SIG-M5 treated with dmso at 0.1 percent for 504 hours (cell line): ENCODE measurements at regions not wholly inside any gene's neighbourhood (a gene's known extent, or its start where the extent isn't known, plus 50 kb on each side); places are given as distances from the start of the nearest gene placed in this dataset.
"Not testable (repeated sequence)": the region's sequence is repeated elsewhere in the genome, so short reads cannot be mapped to it uniquely, and the experiment has no call there.

Experiments
- DNase-seq: peaks from one replicate; lab custom pipeline; 2025; ENCODE audit not compliant: unreplicated experiment; lab: John Stamatoyannopoulos, UW

DNA sequence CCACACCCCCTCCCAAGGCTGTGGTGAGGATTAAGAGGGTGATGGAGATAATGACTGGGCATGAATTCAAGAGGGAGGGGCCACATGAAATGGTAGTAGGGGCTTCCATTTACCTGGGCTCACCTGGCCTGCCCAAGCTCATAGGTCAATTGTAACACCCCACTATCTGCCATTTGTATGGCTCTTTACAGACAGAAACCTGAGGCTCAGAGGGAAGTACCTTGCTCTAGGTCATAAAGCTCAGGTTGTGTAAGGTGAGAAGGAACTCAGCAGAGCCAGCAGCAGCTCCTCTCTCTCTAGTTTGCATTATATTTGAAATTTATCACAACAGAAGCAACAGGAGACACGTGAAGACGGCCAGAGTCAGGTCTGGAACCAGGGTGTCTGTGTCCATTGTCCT lies 133.4 kb upstream of the ALDH1B1 start:
- no peak for DNase-seq

GRCh38 chr9:38257626-38258215 lies 134.8 kb upstream of the ALDH1B1 start:
- no peak for DNase-seq

DNA sequence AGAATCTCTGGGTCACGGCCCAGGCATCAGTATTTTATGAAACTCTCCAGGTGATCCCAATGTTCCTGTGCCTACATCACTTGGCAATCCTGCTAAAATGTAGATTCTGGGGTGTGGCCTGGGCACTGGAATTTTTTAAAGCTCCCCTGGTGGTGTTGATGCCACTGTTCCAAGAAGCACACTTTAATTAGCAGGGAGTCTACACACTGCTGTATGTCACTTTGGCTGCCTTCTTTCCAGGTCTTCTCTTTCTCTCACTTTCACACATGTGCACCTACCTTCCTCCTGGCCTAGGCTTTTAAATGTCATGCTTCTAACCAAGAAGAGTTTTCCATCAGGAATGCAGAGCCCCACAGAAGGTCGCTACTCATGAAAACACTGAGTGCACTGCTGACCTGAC lies 136.0 kb upstream of the ALDH1B1 start:
- no peak for DNase-seq

DNA sequence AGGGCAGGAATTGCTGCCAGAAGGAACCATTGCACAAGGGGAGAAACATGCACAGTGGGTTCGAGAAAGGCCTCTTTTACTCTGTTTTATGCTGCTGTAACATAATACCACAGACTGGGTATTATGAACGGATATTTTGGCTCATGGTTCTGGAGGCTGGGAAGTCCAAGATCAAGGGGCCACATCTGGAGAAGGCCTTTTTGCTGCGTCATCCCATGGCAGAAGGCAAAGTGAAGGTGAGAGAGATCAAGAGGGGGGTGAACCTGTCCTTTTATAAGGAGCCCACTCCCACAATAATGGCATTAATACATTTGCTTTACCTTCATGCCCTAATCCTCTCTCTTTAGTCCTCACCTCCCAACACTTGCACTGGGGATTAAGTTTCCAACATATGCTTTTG lies 136.9 kb upstream of the ALDH1B1 start:
- no peak for DNase-seq

- DNase-seq, result no peak
Observed at GRCh38 chr9:38254756-38255155, 137.7 kb upstream of the ALDH1B1 start.

GRCh38 chr9:38254151-38254550 lies 138.4 kb upstream of the ALDH1B1 start:
- DNase-seq, result no peak

- DNase-seq, result no peak
Observed at GRCh38 chr9:38253200-38253599, 139.3 kb upstream of the ALDH1B1 start.

GRCh38 chr9:38251036-38251860 lies 141.3 kb upstream of the ALDH1B1 start:
- no peak for DNase-seq

- DNase-seq, result no peak
Observed at GRCh38 chr9:38250279-38251035, 142.0 kb upstream of the ALDH1B1 start.

DNA sequence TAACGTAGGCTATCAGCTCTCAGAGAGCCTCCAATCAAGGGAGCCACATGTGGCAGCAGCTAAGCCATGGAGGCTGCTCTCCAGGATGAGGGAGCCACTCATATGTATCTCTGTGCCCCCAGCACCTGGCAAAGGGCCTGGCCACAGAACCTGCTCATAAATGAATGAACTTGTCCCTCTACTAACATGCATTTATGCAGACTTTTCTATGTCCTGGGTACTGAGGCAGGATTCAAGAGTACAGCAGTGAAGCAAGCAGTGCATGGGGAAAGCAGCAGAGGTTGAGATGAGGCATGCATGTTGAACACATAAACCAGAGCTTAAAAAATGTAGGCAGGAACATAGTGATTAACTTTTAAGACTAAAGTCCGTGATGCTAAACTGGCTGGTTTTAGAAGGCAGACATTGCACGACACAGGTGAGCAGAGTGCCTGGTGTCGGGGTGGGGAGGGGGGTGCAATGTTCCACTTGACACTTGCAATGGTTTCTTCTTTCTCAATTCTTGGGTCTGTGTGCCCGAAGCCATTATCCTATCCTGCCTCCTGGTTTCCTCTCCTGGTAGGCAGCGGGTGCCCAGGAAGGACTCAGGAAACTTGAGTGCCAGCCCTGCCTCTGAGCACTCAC lies 142.8 kb upstream of the ALDH1B1 start:
- DNase-seq, result no peak

GRCh38 chr9:38249049-38249448 lies 143.5 kb upstream of the ALDH1B1 start:
- no peak for DNase-seq

GRCh38 chr9:38246833-38247232 lies 145.7 kb upstream of the ALDH1B1 start:
- DNase-seq, result no peak

DNA sequence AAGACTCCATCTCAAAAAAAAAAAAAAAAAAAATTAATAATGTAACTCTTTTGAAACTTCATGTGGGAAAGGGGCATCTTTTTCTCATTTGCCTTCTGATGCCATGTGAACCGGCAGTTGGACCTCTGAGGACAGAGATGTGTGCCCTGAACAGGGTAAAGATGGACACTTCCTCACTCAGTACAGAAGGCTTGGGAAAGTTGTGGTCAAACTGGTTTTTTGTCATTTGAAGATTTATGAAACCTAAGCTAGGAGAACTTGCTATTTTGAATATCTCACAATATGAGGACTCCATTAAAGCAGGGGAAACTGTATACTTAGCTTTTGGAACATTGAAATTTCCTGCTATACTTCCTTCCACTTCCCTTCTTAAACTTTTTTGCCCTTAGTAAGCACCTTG lies 147.5 kb upstream of the ALDH1B1 start:
- DNase-seq, result no peak

DNA sequence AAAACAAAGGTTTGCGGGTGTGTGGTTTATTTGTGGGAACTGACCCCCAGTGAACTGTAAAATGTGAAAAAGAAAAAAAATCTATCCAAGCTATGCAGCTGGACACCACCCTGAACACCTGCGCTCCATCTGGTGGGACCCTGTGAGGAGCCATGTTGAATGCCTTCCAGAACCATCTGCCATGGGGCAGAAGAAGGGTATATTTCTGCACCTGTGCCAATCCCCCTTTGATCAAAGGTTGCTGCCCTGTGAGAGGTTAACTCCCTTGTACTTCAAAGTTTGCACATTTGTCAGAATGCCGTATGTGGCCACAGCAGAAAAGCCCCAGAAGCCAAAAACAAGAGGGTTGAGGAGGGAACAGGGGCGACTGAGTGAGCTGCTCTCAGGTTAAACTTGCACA lies 148.5 kb upstream of the ALDH1B1 start:
- DNase-seq, result no peak

DNA sequence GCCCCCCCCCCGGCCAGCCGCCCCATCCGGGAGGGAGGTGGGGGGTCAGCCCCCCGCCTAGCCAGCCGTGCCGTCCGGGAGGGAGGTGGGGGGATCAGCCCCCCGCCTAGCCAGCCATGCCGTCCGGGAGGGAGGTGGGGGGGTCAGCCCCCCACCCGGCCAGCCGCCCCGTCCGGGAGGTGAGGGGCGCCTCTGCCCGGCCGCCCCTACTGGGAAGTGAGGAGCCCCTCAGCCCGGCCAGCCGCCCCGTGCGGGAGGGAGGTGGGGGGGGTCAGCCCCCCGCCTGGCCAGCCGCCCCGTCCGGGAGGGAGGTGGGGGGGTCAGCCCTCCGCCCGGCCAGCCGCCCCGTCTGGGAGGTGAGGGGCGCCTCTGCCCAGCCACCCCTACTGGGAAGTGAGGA lies 150.4 kb upstream of the ALDH1B1 start:
- DNase-seq, result not testable (repeated sequence)

DNA sequence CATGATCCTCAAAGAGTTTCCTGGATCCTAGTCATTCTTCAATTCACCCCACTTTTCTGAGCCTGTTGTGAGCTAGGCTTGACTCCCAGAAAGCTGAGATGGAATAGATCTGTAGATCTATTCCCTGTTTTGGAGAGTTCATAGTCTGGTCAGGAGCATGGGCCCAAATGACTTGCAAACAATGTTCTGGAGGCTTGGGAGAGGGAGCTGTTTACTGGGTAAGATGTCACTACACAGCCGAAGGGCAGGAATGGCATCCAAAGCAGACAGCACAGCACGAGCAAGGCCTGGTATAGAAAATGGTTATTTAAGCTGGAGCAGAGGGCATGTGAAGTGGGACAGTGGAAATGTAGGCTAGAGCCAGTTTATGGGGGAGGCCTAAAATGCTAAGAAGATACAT lies 152.5 kb upstream of the ALDH1B1 start:
- no peak for DNase-seq

- DNase-seq, result no peak
Observed at GRCh38 chr9:38235244-38235643, 157.3 kb upstream of the ALDH1B1 start.

DNA sequence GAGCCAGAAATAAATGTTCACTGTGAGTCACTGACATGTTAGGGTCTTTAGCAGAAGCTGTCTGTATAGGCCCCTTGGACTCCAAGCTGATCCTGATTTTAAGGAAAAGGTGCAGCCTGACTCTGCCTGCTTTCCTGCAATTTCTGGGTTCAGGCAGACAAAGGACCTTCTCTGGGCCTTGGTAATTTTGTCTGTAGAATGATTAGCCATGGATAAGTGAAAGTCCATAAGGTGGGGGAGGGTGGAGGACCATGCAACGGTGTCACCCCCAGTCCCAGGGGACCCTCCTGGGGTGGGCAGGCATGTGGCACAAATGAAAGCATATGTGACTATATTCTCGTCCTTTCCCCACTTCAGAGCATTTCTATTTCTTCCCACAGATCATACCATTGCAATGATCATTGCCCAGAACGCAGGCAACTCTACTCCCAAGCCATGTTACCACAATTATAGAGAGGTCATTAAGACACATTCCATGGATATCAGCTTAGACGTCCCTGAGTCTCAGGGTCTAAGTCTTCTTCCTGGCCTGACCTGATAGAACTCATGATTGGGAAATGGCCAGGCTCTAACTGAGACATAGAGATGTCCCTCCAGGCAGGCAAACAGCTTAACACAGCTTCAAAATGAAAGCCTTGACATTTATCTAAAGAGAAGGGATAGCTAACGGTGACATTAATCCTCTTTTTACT lies 157.9 kb upstream of the ALDH1B1 start:
- DNase-seq, result no peak

- no peak for DNase-seq
Observed at GRCh38 chr9:38233796-38234355, 158.6 kb upstream of the ALDH1B1 start.

DNA sequence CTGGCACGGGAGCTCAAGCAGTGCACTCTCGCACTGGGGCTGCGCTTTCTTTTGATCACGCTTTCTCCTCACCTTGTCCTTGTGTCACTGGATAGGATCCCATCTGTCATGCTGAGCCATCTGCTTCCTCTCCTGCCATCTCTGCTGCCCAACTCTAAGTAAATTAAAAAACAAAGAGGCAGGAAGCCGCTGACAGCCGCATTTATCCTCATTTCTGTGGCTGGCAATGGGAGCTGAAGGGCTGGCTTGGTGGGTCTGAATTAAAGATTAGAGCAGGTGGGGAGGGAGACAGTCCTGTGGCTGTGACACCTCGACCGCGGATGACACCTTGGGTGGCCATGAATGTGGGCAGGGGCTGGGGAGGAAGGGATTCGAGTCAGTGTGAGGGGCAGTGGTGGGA lies 159.2 kb upstream of the ALDH1B1 start:
- DNase-seq, result no peak

DNA sequence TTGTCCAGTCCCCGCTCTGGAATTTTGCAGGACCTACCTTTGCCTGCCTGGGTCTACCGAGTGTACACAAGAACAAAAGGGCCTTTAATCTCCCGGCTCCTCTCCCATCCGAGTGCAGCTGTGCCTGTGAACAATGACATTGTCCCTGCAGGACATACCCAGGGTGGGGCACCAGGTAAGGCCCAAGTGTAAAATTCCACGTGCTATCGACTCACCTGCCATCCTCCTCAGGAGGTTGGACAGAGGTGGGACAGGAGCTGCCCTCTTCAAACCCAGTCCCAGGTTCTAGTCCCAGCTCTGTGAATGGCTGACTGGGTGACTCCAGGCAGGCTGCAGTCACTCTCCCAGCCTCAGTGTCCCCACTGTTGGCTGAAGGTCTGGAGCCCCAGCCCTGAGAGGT lies 159.6 kb upstream of the ALDH1B1 start:
- DNase-seq, result no peak
